Uterus (tissue), 2 donors: ENCODE measurements at regions not wholly inside any gene's neighbourhood (a gene's known extent, or its start where the extent isn't known, plus 50 kb on each side); places are given as distances from the start of the nearest gene placed in this dataset.

Experiments
- CTCF ChIP-seq, 4 experiments: fragments of 200-600 bp in 2 of 4; fragments of 450-650 bp in 2 of 4; sonication (generic) in 2 of 4; IDR thresholded peaks; one replicate each; pipeline ENCODE4 v1.5.1; 2016 to 2019; ENCODE audit warnings: antibody characterized with exemption in 4 of 4, mild to moderate bottlenecking in 2 of 4, moderate library complexity in 1 of 4
- POLR2A ChIP-seq, 2 donors: fragments of 450-650 bp; IDR thresholded peaks; one replicate each; pipeline ENCODE4 v1.6.1; 2016; ENCODE audit warnings: antibody characterized with exemption in 2 of 2, mild to moderate bottlenecking in 1 of 2, moderate library complexity in 1 of 2

- no peak for TF ChIP-seq CTCF (IDR thresholded peaks at IDR 0.05)
- TF ChIP-seq POLR2A (IDR thresholded peaks at IDR 0.05) = no peak
Observed at GRCh38 chr4:87734936-87735335, 64.4 kb upstream of the IBSP start.
